GM12873 (cell line): ENCODE measurements at regions not wholly inside any gene's neighbourhood (a gene's known extent, or its start where the extent isn't known, plus 50 kb on each side); places are given as distances from the start of the nearest gene placed in this dataset.

Experiments used
- TF ChIP-seq, protein P1 (sequence below): IDR thresholded peaks from 2 replicates; pipeline ENCODE4 v1.5.1; 2012; ENCODE audit warnings: low read depth, mild to moderate bottlenecking, moderate library complexity, low read length, control low read depth; ENCODE audit not compliant: insufficient read depth; ENCODE audit errors: missing control alignments

DNA sequence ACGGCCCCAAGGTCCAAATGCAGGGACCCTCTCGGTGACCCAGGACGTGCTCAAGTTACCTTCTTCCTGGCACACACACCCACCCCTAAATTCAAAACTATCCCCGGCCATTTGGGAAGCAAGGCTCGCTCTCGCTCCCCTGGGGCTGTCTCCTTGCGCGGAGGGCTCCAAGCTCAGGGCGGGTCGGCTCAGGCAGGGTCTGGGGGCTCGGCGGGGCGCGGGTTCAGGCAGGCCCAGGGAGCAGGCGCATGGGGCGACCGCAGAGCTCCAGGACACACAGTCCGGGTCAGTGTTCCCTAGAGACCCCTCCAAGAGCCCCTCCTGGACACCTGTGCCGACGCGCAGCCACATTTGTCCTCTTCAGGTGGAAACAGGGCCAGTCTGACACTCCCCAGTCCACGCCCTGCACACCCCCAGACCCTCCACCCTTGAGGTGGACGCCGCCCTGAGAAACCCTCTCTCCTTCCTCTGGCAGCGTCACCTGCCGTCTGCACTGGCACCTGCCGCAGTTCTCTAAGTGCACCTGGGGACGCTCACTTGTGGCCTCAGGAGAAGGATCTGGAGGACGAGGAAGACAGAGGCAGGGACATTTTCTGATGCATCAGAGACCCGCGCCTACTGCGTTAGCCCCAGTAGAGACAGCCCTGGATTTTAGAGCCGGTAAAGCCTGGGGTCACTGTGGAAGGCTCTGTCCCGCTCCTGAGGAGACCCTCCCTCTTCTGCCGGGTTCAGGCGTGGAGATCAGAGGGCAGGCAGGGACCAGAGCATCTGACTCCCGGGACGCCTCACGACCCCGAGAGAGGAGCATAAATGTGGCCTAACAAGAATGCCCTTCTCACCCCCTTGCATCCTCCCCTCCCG, 138.8 kb downstream of the TWIST2 start:
- TF ChIP-seq, protein P1, sequence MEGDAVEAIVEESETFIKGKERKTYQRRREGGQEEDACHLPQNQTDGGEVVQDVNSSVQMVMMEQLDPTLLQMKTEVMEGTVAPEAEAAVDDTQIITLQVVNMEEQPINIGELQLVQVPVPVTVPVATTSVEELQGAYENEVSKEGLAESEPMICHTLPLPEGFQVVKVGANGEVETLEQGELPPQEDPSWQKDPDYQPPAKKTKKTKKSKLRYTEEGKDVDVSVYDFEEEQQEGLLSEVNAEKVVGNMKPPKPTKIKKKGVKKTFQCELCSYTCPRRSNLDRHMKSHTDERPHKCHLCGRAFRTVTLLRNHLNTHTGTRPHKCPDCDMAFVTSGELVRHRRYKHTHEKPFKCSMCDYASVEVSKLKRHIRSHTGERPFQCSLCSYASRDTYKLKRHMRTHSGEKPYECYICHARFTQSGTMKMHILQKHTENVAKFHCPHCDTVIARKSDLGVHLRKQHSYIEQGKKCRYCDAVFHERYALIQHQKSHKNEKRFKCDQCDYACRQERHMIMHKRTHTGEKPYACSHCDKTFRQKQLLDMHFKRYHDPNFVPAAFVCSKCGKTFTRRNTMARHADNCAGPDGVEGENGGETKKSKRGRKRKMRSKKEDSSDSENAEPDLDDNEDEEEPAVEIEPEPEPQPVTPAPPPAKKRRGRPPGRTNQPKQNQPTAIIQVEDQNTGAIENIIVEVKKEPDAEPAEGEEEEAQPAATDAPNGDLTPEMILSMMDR, result no peak

DNA sequence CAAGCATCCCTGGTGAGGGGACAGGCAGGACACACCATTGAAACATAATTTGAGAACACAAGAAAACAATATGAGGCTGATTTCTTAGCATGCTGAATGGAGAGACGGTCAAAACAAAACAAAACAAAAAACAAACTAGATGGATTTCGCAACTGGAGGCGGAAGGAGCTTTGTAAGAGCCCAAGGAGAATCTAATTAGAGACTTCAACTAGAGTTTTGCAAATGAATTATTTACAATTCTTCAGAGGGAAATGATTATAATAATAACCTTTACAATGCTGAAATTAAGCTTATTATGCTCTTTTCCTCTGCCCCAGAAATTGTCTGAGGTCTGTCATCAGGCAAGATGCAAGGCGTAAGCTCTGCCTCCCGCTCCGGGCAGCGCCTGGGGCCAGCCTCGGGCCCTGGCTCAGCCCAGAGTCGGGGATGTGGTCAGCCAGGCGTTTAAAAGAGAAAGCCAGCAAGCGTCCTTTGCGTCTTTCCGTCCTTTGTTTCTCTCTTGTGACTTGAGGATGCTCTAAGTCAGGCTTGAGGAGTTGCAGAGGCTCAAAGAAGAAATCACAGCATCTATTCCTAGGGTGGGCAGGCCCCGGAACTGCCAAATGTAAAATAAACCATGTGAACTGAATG, 139.6 kb downstream of the TWIST2 start:
- TF ChIP-seq, protein P1, result no peak

DNA sequence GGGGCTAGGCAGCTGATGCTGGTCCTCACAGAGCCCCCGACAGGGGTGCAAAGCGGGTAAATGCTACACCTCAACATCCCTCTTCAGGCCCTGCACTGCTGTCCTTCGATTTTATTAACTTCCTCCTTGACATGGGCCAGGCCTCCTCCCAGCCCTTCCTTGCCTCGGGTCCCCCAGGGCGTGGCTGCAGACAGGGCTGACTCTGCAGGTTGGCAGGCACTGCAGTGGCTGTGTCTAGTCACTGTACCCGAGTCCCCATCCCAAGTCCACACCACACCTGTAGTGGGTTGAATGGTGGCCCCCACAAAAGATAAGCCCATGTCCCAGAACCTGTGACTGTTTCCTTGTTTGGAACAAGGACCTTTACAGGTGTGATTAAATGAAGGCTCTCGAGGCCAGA, 140.2 kb downstream of the TWIST2 start:
- TF ChIP-seq, protein P1, result no peak

DNA sequence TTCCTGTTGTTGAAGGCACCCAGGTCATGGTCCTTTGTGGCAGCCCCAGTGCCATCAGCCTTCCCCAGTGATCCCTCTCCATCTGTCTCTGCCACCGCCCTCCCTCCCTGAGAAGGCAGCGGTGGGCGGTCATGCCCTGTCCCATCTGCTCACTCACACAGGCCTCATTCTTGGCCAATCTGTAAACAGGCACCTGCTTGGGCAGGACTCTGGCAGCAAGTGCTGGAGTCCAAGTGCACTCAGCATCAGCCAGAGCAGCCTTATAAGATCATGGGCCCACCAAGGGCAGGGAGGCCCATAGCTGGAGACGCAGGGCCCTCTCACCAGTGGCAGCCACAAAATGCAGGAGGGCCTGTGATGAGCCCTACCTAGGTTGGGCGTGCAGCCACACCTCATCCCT, 140.9 kb downstream of the TWIST2 start:
- TF ChIP-seq, protein P1, result no peak

DNA sequence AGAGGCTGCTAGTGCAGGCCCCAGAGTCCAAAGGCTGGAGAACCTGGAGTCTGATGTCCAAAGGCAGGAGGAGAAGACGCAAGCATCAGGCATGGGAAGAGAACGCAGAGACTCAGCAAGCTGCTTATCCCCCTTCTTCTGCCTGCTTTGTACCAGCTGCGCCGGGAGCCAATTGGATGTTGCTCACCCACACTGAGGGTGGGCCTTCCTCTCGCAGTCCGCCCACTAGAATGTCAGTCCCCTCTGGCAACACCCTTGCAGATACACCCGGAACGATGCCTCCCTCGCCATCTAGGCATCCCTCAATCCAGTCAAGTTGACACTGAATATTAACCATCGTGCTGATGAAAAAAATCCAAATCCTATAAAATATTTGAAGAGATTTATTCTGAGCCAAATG, 141.6 kb downstream of the TWIST2 start:
- TF ChIP-seq, protein P1, result no peak

DNA sequence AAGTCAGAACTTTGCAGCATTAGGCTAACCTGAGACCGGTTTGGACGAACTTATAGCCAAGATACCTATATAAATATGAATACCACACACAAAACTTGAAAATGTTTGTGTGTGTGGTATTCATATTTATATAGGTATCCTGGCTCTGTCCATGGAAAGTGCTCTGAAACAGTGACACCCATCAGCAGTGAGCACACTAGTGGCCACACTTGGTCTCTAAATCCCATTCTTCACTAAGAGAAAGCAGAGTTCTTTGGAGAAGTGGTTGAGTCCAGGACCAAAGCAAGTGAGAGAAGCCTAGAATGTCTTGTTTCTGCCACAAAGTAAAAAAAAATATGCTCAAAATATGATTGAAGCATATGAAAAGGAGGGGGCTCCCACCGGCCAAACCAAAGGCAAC, 146.5 kb downstream of the TWIST2 start:
- TF ChIP-seq, protein P1, result no peak

DNA sequence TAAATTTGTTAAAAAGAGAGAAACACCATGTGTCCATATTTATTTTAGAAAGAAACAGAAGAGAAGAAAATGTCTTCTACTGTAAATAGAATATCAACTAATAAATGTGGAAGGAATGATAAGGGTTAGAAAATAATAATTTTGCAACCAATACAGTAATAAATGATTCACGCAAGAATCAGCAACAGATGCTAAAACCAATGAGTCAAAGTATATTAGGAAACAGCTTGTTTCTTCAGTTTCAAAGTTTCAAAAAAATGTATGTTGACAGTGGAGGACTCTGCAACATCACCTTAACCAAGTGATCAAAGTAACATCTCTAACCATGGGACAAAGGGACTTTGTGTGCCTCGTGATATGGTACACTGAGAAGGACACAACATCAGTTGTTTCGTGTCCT, 147.0 kb downstream of the TWIST2 start:
- TF ChIP-seq, protein P1, result no peak
